ENCODE measurements at regions not wholly inside any gene's neighbourhood (a gene's known extent, or its start where the extent isn't known, plus 50 kb on each side); places are given as distances from the start of the nearest gene placed in this dataset.

GRCh38 chr13:111512707-111513106, 192.3 kb downstream of the TEX29 start:
- H3K27ac ChIP-seq (replicated peaks): no peak overlapping the region
- DNase-seq: no peak
- no peak for TF ChIP-seq CTCF (IDR thresholded peaks at IDR 0.05; ENCODE audit: borderline replicate concordance)
- no peak overlapping the region for H3K4me3 ChIP-seq
- H3K27me3 ChIP-seq (ENCODE audit: low read depth): peaks cover 92% of the 10 kb centered on the region
- H3K9me3 ChIP-seq (replicated peaks): no peaks in the 10 kb centered on the region
- intact Hi-C loops (cut with micrococcal nuclease): no loop called here
- H3K36me3 ChIP-seq: no peaks in the 10 kb centered on the region
- H3K4me1 ChIP-seq: no peaks in the 10 kb centered on the region

DNA sequence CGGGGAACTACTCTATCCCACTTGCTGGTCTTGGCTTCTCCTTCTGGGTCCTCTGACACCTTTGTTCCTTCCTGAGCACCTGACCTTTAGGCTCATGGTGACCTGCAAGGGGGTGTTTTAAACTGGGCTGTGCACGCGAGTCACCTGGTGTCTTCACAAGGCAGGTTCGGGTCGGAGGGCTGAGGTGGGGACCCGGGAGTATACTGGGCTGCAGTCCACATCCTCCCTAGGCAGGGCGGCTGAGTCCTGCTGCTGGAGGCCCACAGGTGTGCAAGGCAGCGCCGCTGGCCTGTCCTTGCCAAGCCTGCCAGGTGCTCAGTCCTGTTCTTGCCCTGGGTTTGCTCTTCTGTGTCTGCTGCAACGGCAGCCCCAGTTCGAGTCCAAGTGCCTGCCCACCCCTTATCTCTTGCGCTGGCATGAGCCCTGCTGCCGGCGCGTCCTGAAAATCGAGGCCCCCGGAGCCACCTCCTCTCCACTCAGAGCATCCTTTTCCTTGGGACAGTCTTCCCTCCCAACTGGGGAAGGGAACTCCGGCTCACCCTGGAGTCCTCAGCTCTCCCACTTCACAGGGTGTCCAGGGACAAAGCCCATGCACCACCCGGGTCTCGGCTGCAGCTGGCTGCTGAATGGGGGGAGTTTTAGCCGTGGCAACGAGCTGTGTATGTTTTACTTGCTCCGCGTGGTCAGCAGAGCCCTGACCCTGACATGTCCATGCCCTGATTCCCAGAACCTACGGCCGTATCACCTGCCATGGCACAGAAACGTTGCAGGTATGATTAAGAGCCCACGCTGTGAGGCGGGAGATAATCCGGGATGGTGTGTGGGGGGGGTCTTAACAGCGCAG, 193.5 kb downstream of the TEX29 start:
- H3K36me3 ChIP-seq: no peaks in the 10 kb centered on the region
- no peak overlapping the region for H3K4me3 ChIP-seq
- peaks cover 81% of the 10 kb centered on the region for H3K27me3 ChIP-seq (ENCODE audit: low read depth)
- TF ChIP-seq CTCF (IDR thresholded peaks at IDR 0.05; ENCODE audit: borderline replicate concordance): no peak
- no peaks in the 10 kb centered on the region for H3K4me1 ChIP-seq
- intact Hi-C loops (cut with micrococcal nuclease): no loop called here
- DNase-seq: no peak
- H3K9me3 ChIP-seq (replicated peaks): no peaks in the 10 kb centered on the region
- no peak overlapping the region for H3K27ac ChIP-seq (replicated peaks)

DNA sequence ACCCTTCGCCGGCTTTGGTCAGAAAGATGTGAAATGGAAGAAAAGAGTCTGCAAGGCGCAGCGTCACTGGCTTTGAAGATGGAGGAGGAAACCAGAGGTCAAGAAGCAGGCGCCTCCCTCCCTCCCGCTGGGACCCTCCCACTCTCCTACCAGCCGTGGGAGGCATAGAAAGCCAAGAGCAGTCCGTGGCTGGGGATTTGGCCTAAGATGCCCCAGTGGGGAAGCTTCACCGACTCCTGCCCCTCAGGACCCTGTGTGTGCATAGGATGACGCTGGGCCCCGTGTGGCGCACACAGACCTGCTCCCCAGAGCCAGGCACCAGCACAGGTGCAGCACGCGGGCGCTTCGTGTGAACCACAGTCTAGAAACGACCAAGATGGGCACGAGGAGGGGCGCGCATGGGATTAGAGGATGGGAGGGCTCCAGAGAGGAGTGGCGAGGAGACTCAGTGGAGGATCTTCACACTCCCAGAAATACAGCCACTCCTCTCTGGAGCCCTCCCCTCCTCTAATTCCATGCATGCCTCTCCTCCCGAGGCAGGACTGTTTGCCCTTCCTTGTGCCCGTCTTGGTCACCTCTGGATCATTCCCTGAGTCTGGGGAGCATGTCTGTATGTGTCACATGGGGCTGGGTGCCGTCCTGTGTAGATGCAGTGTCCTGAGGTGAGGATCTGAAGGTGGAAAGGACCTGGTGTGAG, 194.3 kb downstream of the TEX29 start:
- Histone ChIP-seq H3K9me3 (replicated peaks) (no peaks in the 10 kb centered on the region), H3K27ac (replicated peaks) (no peak overlapping the region), H3K36me3 (no peaks in the 10 kb centered on the region), H3K4me3 (no peak overlapping the region), H3K4me1 (no peaks in the 10 kb centered on the region), H3K27me3 (ENCODE audit: low read depth) (peaks cover 81% of the 10 kb centered on the region)
- intact Hi-C loops (cut with micrococcal nuclease): no loop called here
- DNase-seq: no peak
- TF ChIP-seq CTCF (IDR thresholded peaks at IDR 0.05; ENCODE audit: borderline replicate concordance): no peak

DNA sequence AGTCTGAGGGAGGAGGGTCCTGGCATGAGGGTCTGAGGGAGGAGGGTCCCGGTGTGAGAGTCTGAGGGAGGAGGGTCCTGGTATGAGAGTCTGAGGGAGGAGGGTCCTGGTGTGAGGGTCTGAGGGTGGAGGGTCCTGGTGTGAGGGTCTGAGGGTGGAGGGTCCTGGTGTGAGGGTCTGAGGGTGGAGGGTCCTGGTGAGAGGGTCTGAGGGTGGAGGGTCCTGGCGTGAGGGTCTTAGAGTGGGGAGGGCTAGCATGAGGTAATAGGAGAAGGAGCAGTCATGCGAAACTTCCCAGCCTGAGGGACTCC, 194.8 kb downstream of the TEX29 start:
- TF ChIP-seq CTCF (IDR thresholded peaks at IDR 0.05; ENCODE audit: borderline replicate concordance): no peak
- H3K27ac ChIP-seq (replicated peaks): no peak overlapping the region
- no peaks in the 10 kb centered on the region for H3K36me3 ChIP-seq
- H3K4me1 ChIP-seq: no peaks in the 10 kb centered on the region
- intact Hi-C loops (cut with micrococcal nuclease): no loop called here
- peaks cover 81% of the 10 kb centered on the region for H3K27me3 ChIP-seq (ENCODE audit: low read depth)
- no peak for DNase-seq
- no peaks in the 10 kb centered on the region for H3K9me3 ChIP-seq (replicated peaks)
- no peak overlapping the region for H3K4me3 ChIP-seq

DNA sequence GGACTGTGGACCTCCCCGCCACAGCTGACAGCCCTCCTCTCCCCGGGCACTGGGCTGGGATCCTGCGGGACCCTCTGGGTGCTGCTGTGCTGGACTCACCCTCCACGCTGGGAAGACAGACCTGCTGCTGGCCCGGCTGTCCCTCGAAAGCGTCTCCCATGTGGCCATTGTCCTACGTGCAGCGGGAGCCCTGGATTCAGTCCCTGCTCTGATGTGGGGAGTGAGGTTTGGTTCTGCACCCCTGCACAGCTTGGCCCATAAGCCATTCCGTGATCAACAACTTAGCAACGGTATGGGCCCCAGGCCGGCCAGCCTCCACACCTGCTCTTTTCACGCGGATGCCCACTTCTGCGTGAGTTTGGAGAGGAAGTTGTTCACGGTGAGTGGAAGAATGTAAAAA, 195.2 kb downstream of the TEX29 start:
- H3K27ac ChIP-seq (replicated peaks): no peak overlapping the region
- H3K4me1 ChIP-seq: no peaks in the 10 kb centered on the region
- H3K36me3 ChIP-seq: no peaks in the 10 kb centered on the region
- TF ChIP-seq CTCF (IDR thresholded peaks at IDR 0.05; ENCODE audit: borderline replicate concordance): no peak
- H3K4me3 ChIP-seq: no peak overlapping the region
- intact Hi-C loops (cut with micrococcal nuclease): no loop called here
- H3K27me3 ChIP-seq (ENCODE audit: low read depth): peaks cover 81% of the 10 kb centered on the region
- H3K9me3 ChIP-seq (replicated peaks): no peaks in the 10 kb centered on the region
- DNase-seq: no peak
